Brain microvascular endothelial cell (primary cell): ENCODE measurements at regions not wholly inside any gene's neighbourhood (a gene's known extent, or its start where the extent isn't known, plus 50 kb on each side); places are given as distances from the start of the nearest gene placed in this dataset.

Experiments
- DNase-seq: peaks from one replicate; pipeline ENCODE4 v3.0.0-alpha.2; 2020
- H3K27ac ChIP-seq: fragments of 250-450 bp; sonication (Bioruptor Pico); 2 replicates; pipeline ENCODE4 v1.5.1; 2020; ENCODE audit warnings: mild to moderate bottlenecking, moderate library complexity
- H3K27me3 ChIP-seq: fragments of 250-450 bp; sonication (Bioruptor Pico); replicated peaks from 2 replicates; pipeline ENCODE4 v1.5.1; 2020; ENCODE audit warnings: mild to moderate bottlenecking
- H3K36me3 ChIP-seq: fragments of 250-450 bp; sonication (Bioruptor Pico); replicated peaks from 2 replicates; pipeline ENCODE4 v1.5.1; 2020; ENCODE audit warnings: mild to moderate bottlenecking
- H3K4me3 ChIP-seq: 2 replicates; pipeline ENCODE4 v1.5.1; 2011; ENCODE audit warnings: low read depth, mild to moderate bottlenecking, control low read depth, low read length, moderate library complexity
- in situ Hi-C: cut with HindIII; loops from 2 replicates; pipeline ENCODE4 v1.10.0; 2017; ENCODE audit warnings: low sequenced_read_pairs, low pct_ligation_motif_present
- TF ChIP-seq, protein P1 (sequence below): IDR thresholded peaks from 2 replicates; pipeline ENCODE4 v1.5.1; 2011; ENCODE audit warnings: low read depth, mild to moderate bottlenecking, moderate library complexity, low read length, control low read depth, inconsistent platforms; ENCODE audit errors: missing control alignments

DNA sequence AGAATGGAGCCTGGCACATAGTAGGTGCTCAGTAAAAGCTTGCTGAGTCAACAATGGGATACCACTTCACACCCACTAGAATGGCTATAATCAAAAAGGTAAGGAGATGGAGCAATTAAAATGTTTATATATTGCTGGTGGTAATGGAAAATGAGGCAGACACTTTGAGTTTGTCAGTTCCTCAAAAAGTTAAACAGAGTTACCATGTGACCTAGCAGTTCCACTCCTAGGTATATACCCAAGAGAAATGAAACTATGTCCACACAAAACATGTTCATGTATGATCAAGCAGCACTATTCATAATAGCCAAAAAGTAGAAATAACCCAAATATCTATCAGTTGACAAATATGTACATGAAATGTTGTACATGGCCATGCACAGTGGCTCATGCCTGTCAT is 74.8 kb upstream of the ECE1 start:
- TF ChIP-seq, protein P1, sequence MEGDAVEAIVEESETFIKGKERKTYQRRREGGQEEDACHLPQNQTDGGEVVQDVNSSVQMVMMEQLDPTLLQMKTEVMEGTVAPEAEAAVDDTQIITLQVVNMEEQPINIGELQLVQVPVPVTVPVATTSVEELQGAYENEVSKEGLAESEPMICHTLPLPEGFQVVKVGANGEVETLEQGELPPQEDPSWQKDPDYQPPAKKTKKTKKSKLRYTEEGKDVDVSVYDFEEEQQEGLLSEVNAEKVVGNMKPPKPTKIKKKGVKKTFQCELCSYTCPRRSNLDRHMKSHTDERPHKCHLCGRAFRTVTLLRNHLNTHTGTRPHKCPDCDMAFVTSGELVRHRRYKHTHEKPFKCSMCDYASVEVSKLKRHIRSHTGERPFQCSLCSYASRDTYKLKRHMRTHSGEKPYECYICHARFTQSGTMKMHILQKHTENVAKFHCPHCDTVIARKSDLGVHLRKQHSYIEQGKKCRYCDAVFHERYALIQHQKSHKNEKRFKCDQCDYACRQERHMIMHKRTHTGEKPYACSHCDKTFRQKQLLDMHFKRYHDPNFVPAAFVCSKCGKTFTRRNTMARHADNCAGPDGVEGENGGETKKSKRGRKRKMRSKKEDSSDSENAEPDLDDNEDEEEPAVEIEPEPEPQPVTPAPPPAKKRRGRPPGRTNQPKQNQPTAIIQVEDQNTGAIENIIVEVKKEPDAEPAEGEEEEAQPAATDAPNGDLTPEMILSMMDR, result no peak
- H3K4me3 ChIP-seq, result no peak overlapping the region
- in situ Hi-C loops, result no loop called here
- H3K27me3 ChIP-seq, result no peaks in the 10 kb centered on the region
- no peaks in the 10 kb centered on the region for H3K36me3 ChIP-seq
- no peak overlapping the region for H3K27ac ChIP-seq
- DNase-seq, result no peak

DNA sequence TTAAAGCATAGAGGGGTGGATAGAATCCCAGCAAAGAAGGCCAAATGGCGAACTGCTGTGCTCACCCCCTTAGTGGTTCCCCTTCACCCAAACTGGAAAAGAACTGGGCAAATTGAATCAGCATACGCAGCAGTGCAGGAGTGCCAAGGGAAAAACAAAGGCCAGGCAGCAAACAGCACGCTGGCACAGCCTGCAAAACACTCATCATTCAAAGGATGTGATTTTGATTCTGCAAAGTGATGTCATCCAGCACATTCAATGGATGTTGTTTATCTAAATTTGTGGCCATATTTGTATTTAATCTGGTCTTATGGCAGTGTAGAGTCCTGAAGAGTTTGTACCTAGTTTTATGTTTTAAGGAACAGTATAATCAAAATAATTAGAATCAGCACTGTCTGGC is 71.8 kb upstream of the ECE1 start:
- DNase-seq, result no peak
- in situ Hi-C loops, result no loop called here
- no peaks in the 10 kb centered on the region for H3K27me3 ChIP-seq

DNA sequence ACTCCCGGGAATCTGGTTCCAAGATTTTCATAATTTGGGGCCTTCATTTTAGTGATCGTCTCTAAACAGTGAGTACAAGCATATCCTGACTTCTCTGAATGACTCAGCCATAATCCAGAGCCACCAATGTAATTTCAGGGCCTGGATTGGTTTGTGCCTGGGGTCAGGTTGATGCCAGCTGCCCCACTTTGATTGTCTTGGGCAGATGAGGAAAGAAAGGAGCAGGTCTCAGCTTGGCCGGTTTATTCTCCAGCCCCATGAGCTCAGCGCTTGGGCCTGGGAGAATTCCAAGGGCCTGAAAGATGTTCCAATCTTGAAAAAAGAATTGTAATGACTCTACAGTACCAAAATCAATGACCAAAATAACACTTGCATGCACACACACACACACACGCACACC is 71.2 kb upstream of the ECE1 start:
- Histone ChIP-seq H3K27me3 (no peaks in the 10 kb centered on the region), H3K36me3 (no peaks in the 10 kb centered on the region), H3K27ac (no peak overlapping the region), H3K4me3 (no peak overlapping the region)
- TF ChIP-seq, protein P1, result no peak
- no peak for DNase-seq
- in situ Hi-C loops, result no loop called here

More for the DNA sequence above, 71.8 kb upstream of the ECE1 start:
- no peaks in the 10 kb centered on the region for H3K36me3 ChIP-seq
- no peak overlapping the region for H3K27ac ChIP-seq
- H3K4me3 ChIP-seq, result no peak overlapping the region
- TF ChIP-seq, protein P1, result no peak

DNA sequence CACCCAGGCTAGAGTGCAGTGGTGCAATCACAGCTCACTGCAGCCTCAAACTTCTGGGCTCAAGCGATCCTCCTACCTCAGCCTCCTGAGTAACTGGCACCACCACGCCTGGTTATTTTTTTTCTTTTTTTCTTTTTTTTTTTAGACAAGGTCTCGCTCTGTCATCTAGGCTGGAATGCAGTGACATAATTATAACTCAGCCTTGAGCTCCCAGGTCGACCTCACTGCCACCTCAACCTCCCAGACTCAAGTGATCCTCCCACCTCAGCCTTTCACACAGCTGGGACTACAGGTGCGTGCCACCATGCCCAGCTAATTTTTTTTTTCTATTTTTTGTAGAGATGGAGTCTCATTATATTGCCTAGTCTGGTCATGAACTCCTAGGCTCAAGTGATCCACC is 66.9 kb upstream of the ECE1 start:
- TF ChIP-seq, protein P1, result no peak
- DNase-seq, result no peak
- H3K4me3 ChIP-seq, result no peak overlapping the region
- in situ Hi-C loops, result no loop called here
- no peaks in the 10 kb centered on the region for H3K27me3 ChIP-seq
- no peak overlapping the region for H3K27ac ChIP-seq
- H3K36me3 ChIP-seq, result no peaks in the 10 kb centered on the region

- no peaks in the 10 kb centered on the region for H3K36me3 ChIP-seq
These were observed 65.7 kb upstream of the ECE1 start for GRCh38 chr1:21355956-21356355.

DNA sequence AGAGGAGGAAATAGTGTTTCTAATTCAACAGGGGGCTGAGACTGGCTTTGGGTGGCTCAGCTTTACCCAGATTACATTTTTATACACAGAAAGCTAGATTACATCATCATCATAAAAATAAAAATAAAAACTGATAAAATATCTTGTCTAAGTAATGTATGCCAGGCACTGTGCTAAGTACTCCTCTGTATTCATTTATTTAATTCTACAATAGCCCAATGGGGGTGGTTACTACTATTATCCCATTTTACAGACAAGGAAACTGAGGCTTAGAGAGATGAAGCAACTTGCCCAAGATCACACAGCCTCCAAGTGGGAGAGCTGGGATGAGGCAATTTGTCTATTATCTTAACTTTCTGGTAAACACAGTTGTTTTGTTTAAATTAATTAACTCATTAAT is 62.3 kb upstream of the ECE1 start:
- DNase-seq, result no peak
- Histone ChIP-seq H3K27ac (no peak overlapping the region), H3K4me3 (no peak overlapping the region), H3K36me3 (no peaks in the 10 kb centered on the region), H3K27me3 (no peaks in the 10 kb centered on the region)
- TF ChIP-seq, protein P1, result no peak
- in situ Hi-C loops, result no loop called here

More at GRCh38 chr1:21355956-21356355, 65.7 kb upstream of the ECE1 start:
- Histone ChIP-seq H3K27me3 (no peaks in the 10 kb centered on the region), H3K4me3 (no peak overlapping the region), H3K27ac (no peak overlapping the region)
- no peak for DNase-seq
- TF ChIP-seq, protein P1, result no peak
- in situ Hi-C loops, result no loop called here
